Heart left ventricle (tissue), 16 donors: ENCODE measurements at regions not wholly inside any gene's neighbourhood (a gene's known extent, or its start where the extent isn't known, plus 50 kb on each side); places are given as distances from the start of the nearest gene placed in this dataset.
"Not testable (repeated sequence)": the region's sequence is repeated elsewhere in the genome, so short reads cannot be mapped to it uniquely, and the experiment has no call there.

Experiments used
- ATAC-seq, 4 donors: fragments of 200-7000 bp; cut with Tn5 transposase; one replicate each; pipeline ENCODE4 v1.9.1; 2020 to 2022; ENCODE audit warnings: moderate library complexity in 4 of 4, mild to moderate bottlenecking in 3 of 4, moderate number of reproducible peaks in 1 of 4
- DNase-seq, 5 donors: peaks; one replicate each; pipeline ENCODE4 v3.0.0-alpha.2; 2020
- H3K27ac ChIP-seq, 12 donors: fragments of 200-600 bp; sonication (generic) in 4 of 12; one replicate each; pipeline versions ENCODE4 v1.5.0 to v1.8.0; 2016 to 2022; ENCODE audit warnings: mild to moderate bottlenecking in 2 of 12
- H3K27me3 ChIP-seq, 9 donors: fragments of 200-600 bp; sonication (generic) in 2 of 9; one replicate each; pipeline versions ENCODE4 v1.5.1 to v1.8.0; 2016 to 2022; ENCODE audit warnings: mild to moderate bottlenecking in 3 of 9
- H3K36me3 ChIP-seq, 9 donors: fragments of 200-600 bp; sonication (generic) in 2 of 9; one replicate each; pipeline versions ENCODE4 v1.5.0 to v1.8.0; 2018 to 2022; ENCODE audit warnings: mild to moderate bottlenecking in 2 of 9
- H3K4me1 ChIP-seq, 12 donors: fragments of 200-600 bp; sonication (generic) in 4 of 12; one replicate each; pipeline versions ENCODE4 v1.5.0 to v1.8.0; 2016 to 2022; ENCODE audit warnings: mild to moderate bottlenecking in 3 of 12
- H3K4me3 ChIP-seq, 12 donors: fragments of 200-600 bp; sonication (generic) in 4 of 12; one replicate each; pipeline versions ENCODE4 v1.5.0 to v1.8.0; 2017 to 2022; ENCODE audit warnings: mild to moderate bottlenecking in 9 of 12, moderate library complexity in 4 of 12
- H3K9me3 ChIP-seq, 12 donors: fragments of 200-600 bp; sonication (generic) in 4 of 12; one replicate each; pipeline versions ENCODE4 v1.5.0 to v1.8.0; 2016 to 2022; ENCODE audit warnings: mild to moderate bottlenecking in 1 of 12
- POLR2A ChIP-seq, 2 donors: fragments of 450-650 bp; IDR thresholded peaks; one replicate each; pipeline ENCODE4 v1.6.1; 2017; ENCODE audit warnings: antibody characterized with exemption in 2 of 2, mild to moderate bottlenecking in 2 of 2, moderate library complexity in 2 of 2
- WGBS, 4 donors: extraction: QIAGEN DNeasy Blood & Tissue Kit in 2 of 4; methylation state at CpG; one replicate each; pipeline versions ENCODE4 v1.1.5 to v1.1.7; 2013 to 2018; 5-methylcytosine and 5-hydroxymethylcytosine counted together
- intact Hi-C, 10 donors: fragments of 100-400 bp; cut with DNase I; formaldehyde crosslinking; loops; one replicate each; pipeline versions ENCODE4 v1.11.1 to v1.14.2; 2022
- TF ChIP-seq, protein P1 (sequence below), 12 donors: fragments of 200-600 bp; sonication (generic) in 4 of 12; IDR thresholded peaks; one replicate each; pipeline versions ENCODE4 v1.5.0 to v1.8.0; 2018 to 2022; ENCODE audit warnings: antibody characterized with exemption in 12 of 12, mild to moderate bottlenecking in 5 of 12
- donor health status: ischemic (EF 13 %, LVEDD 7.1; RV severe dilation, severe dysfunction).
- donor health status: healthy with polysubstance abuse.
- donor health status: DM: no; HTN: yes; CAD: no.
- donor health status: DM: no; HTN: no; CAD: no.
- donor health status: ischemic (EF 25% LVEDD 6.9; RV normal size, moderate dysfunction).
- donor health status: ischemic (EF 25% LVEDD 5.7; RV mildly dilated, moderate dysfunction).
- donor health status: healthy.
- donor health status: DM: yes; HTN: yes; CAD: no.
- donor health status: ischemic (EF 35%, LVEDD 5.7; RV mildly dilated, moderate dysfunction).
- donor health status: nonischemic (EF 11% LVEDD 7.7; RV severe dilation, severe dysfunction).
- donor health status: DM: yes; HTN: yes; CAD: no.
- donor health status: PGD.
- donor health status: ischemic (EF 29% LVEDD 5.4; RV normal size, mild dysfunction).
- donor health status: nonischemic (EF 23%, LVEDD 6.1; RV moderate dilation, normal function).

DNA sequence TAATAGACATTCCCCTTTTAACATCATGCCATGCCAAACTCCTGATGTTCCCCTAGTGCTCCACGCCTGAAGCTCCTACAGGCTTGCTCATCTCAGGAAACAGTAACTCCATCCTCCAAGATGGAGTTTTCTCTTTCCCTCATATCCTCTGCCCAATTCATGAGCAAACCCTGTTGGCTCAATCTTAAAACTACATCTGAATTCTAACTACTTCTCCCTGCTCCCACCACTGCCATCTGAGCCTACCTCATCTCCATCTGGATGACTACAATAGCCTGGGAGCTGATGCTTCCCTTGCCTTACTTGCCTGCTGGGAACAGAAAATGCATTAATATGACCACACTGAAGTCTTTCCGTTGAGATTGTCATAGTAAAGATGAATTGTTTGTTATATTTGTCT, 271.7 kb upstream of the MKLN1 start:
- DNase-seq (no peak), ATAC-seq (no peak)
- no peak overlapping the region for H3K4me3 ChIP-seq
- peaks cover 0 to 77% (median 62%) of the 10 kb centered on the region in 12 donors for H3K4me1 ChIP-seq
- intact Hi-C loops, result no loop called here
- H3K27me3 ChIP-seq, result no peaks in the 10 kb centered on the region
- no peaks in the 10 kb centered on the region for H3K9me3 ChIP-seq
- H3K27ac ChIP-seq, result peak overlapping the region in 3 of 12 donors; percentile 66 to 86 (median 69)
- peaks cover 0 to 18% (median 5%) of the 10 kb centered on the region in 9 donors for H3K36me3 ChIP-seq
- TF ChIP-seq, protein P1, sequence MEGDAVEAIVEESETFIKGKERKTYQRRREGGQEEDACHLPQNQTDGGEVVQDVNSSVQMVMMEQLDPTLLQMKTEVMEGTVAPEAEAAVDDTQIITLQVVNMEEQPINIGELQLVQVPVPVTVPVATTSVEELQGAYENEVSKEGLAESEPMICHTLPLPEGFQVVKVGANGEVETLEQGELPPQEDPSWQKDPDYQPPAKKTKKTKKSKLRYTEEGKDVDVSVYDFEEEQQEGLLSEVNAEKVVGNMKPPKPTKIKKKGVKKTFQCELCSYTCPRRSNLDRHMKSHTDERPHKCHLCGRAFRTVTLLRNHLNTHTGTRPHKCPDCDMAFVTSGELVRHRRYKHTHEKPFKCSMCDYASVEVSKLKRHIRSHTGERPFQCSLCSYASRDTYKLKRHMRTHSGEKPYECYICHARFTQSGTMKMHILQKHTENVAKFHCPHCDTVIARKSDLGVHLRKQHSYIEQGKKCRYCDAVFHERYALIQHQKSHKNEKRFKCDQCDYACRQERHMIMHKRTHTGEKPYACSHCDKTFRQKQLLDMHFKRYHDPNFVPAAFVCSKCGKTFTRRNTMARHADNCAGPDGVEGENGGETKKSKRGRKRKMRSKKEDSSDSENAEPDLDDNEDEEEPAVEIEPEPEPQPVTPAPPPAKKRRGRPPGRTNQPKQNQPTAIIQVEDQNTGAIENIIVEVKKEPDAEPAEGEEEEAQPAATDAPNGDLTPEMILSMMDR (IDR thresholded peaks at IDR 0.05), result no peak
- no peak for TF ChIP-seq POLR2A (IDR thresholded peaks at IDR 0.05)
- 85 to 91% (median 90%) methylated on average over 2 of the region's 2 CpGs for WGBS, 4 donors

DNA sequence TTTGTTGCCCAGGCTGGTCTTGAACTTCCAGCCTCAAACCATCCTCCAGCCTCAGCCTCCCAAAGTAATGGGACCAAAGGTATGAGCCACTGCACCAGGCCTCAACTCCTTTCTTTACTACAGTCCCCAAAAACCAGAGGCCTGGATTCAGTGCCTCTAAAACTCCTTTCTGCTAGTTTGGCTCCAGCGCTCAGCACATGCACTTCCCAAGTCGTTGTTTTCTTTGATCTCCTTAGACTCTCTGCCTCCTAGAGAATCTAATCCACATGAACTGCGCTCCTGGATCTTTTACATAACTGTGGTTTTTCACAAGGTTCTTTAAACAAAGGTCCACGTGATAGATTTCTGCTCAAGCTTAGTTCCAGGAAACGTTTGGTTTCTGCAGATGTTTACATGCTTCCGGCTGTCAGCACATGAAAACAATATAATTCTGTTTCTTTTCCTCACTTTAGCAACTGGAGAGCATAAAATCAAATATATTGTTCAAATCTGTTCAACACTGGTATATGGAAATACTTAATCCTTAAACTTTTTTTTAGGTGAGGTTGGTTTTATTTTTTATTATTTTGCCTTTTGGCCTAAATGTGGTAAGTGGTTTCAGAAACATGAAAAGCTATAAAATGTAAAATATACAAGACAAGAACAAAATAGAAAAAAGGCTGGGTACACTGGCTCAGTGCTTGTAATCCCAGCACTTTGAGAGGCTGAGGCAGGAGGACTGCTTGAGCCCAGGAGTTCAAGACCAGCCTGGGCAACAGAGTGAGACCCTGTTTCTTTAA, 270.5 kb upstream of the MKLN1 start:
- intact Hi-C loops, result no loop called here
- Histone ChIP-seq H3K9me3 (no peaks in the 10 kb centered on the region), H3K4me3 (peak overlapping the region in 1 of 12 donors; percentile 3), H3K4me1 (peaks cover 0 to 76% (median 64%) of the 10 kb centered on the region in 12 donors), H3K36me3 (peaks cover 0 to 7% (median 1%) of the 10 kb centered on the region in 9 donors), H3K27me3 (no peaks in the 10 kb centered on the region), H3K27ac (peak overlapping the region in 11 of 12 donors; percentile 0 to 86 (median 62))
- TF ChIP-seq POLR2A (IDR thresholded peaks at IDR 0.05), result no peak
- TF ChIP-seq, protein P1 (IDR thresholded peaks at IDR 0.05), result no peak
- WGBS, 4 donors, result 32 to 40% (median 35%) methylated on average over 6 of the region's 6 CpGs
- DNase-seq (no peak), ATAC-seq (peak; percentile 8 to 68 (median 40))

DNA sequence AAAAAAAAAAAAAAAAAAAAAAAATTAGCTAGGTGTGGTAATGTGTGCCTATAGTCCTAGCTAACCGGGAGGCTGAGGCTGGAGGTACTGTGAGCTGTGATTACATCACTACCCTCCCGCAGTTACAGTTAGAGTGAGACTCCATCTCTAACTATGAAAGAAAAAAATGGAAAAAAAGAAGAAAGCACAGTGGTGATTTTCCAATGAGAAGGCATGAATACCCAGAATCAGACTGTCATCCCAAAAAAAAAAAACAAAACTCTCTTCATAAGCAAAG, 269.9 kb upstream of the MKLN1 start:
- 29 to 51% (median 38%) methylated on average over 2 of the region's 2 CpGs for WGBS, 4 donors
- peaks cover 0 to 4% (median 0%) of the 10 kb centered on the region in 9 donors for H3K36me3 ChIP-seq
- no peaks in the 10 kb centered on the region for H3K9me3 ChIP-seq
- TF ChIP-seq, protein P1 (IDR thresholded peaks at IDR 0.05), result no peak
- TF ChIP-seq POLR2A (IDR thresholded peaks at IDR 0.05), result no peak
- peak overlapping the region in 1 of 12 donors; percentile 3 for H3K4me3 ChIP-seq
- intact Hi-C loops, result no loop called here
- ATAC-seq (peak in 1 of 4 donors; percentile 18), DNase-seq (no peak)
- H3K27me3 ChIP-seq, result no peaks in the 10 kb centered on the region
- peak overlapping the region in 10 of 12 donors; percentile 0 to 86 (median 60) for H3K27ac ChIP-seq
- peaks cover 0 to 72% (median 59%) of the 10 kb centered on the region in 12 donors for H3K4me1 ChIP-seq

DNA sequence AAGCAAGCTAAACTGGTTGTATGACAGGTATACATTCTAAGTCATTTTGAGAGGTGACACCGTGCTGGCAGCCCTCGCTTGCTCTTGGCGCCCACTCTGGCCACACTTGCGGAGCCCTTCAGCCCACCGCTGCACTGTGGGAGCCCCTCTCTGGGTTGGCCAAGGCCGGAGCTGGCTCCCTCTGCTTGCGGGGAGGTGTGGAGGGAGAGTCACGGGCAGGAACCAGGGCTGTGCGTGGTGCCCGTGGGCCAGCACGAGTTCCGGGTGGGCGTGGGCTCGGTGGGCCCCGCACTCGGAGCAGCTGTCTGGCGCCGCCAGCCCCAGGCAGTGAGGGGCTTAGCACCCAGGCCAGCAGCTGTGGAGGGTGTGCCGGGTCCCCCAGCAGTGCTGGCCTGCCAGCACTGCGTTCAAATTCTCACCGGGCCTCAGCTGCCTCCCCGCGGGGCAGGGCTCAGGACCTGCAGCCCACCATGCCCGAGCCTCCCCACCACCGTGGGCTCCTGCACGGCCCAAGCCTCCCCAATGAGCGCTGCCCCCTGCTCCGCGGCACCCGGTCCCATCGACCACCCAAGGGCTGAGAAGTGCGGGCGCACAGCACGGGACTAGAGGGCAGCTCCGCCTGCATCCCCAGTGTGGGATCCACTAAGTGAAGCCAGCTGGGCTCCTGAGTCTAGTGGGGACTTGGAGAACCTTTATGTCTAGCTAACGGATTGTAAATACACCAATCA, 269.0 kb upstream of the MKLN1 start:
- H3K27me3 ChIP-seq, H3K4me3 ChIP-seq, DNase-seq, intact Hi-C loops, H3K9me3 ChIP-seq, H3K36me3 ChIP-seq: not testable (repeated sequence)
- ATAC-seq, result peak in 1 of 4 donors; percentile 9
- Histone ChIP-seq H3K27ac (peak overlapping the region in 1 of 12 donors; percentile 86), H3K4me1 (peaks cover 0 to 71% (median 51%) of the 10 kb centered on the region in 12 donors)
- 88 to 95% (median 94%) methylated on average over 15 to 36 of the region's 36 CpGs for WGBS, 4 donors

DNA sequence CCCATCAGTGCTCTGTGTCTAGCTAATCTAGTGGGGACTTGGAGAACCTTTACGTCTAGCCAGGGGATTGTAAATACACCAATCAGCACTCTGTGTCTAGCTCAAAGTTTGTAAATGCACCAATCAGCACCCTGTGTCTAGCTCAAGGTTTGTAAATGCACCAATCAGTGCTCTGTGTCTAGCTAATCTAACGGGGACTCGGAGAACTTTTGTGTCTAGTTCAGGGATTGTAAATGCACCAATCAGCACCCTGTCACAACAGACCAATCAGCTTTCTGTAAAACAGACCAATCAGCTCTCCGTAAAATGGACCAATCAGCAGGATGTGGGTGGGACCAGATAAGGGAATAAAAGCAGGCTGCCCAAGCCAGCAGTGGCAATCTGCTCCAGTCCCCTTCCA, 268.3 kb upstream of the MKLN1 start:
- H3K9me3 ChIP-seq, intact Hi-C loops, H3K36me3 ChIP-seq, H3K27me3 ChIP-seq, H3K27ac ChIP-seq, H3K4me3 ChIP-seq, DNase-seq, ATAC-seq: not testable (repeated sequence)
- WGBS, 4 donors, result 82 to 97% (median 86%) methylated on average over 4 of the region's 4 CpGs
- H3K4me1 ChIP-seq, result peaks cover 0 to 66% (median 47%) of the 10 kb centered on the region in 12 donors
